Prostate gland (tissue), 2 donors: ENCODE measurements at regions not wholly inside any gene's neighbourhood (a gene's known extent, or its start where the extent isn't known, plus 50 kb on each side); places are given as distances from the start of the nearest gene placed in this dataset.

ENCODE experiments used
- CTCF ChIP-seq, 4 experiments: fragments of 200-600 bp in 2 of 4; fragments of 450-650 bp in 2 of 4; sonication (generic) in 2 of 4; IDR thresholded peaks; 1 replicate in 3 of 4; 2 replicates in 1 of 4; pipeline ENCODE4 v1.5.1; 2016 to 2019; ENCODE audit warnings: antibody characterized with exemption in 4 of 4, mild to moderate bottlenecking in 2 of 4, moderate library complexity in 2 of 4
- POLR2A ChIP-seq: fragments of 450-650 bp; IDR thresholded peaks from one replicate; pipeline ENCODE4 v1.6.1; 2016; ENCODE audit warnings: antibody characterized with exemption, mild to moderate bottlenecking

- TF ChIP-seq CTCF (IDR thresholded peaks at IDR 0.05) (no peak), POLR2A (no peak)
Measured at GRCh38 chr2:198930170-198930569, 527.6 kb downstream of the SATB2 start.
